Sigmoid colon (tissue), 4 donors: ENCODE measurements at regions not wholly inside any gene's neighbourhood (a gene's known extent, or its start where the extent isn't known, plus 50 kb on each side); places are given as distances from the start of the nearest gene placed in this dataset.

Experiments used
- CTCF ChIP-seq, 4 experiments: fragments of 450-650 bp in 3 of 4; fragments of 200-600 bp in 1 of 4; IDR thresholded peaks; one replicate each; pipeline ENCODE4 v1.5.1; 2016 to 2019; ENCODE audit warnings: antibody characterized with exemption in 4 of 4, mild to moderate bottlenecking in 3 of 4, moderate library complexity in 2 of 4
- POLR2AphosphoS5 ChIP-seq, 4 donors: sonication (generic); formaldehyde crosslinking; IDR thresholded peaks; one replicate each; pipeline ENCODE4 v1.6.1; 2017; ENCODE audit warnings: antibody characterized with exemption in 4 of 4

GRCh38 chr6:150756173-150756572 lies 109.3 kb upstream of the MTHFD1L start:
- TF ChIP-seq CTCF (IDR thresholded peaks at IDR 0.05) (no peak), POLR2AphosphoS5 (IDR thresholded peaks at IDR 0.05) (no peak)
